PC-9 (cell line): ENCODE measurements at regions not wholly inside any gene's neighbourhood (a gene's known extent, or its start where the extent isn't known, plus 50 kb on each side); places are given as distances from the start of the nearest gene placed in this dataset.
"Not testable (repeated sequence)": the region's sequence is repeated elsewhere in the genome, so short reads cannot be mapped to it uniquely, and the experiment has no call there.

Experiments used
- CTCF ChIP-seq: fragments of 200-600 bp; sonication (generic); conservative IDR thresholded peaks from 2 replicates; pipeline ENCODE4 v1.6.1; 2017; ENCODE audit warnings: mixed run types, antibody characterized with exemption, mild to moderate bottlenecking, moderate library complexity
- EZH2 ChIP-seq: fragments of 200-600 bp; sonication (generic); IDR thresholded peaks from 2 replicates; pipeline ENCODE4 v1.8.0; 2017; ENCODE audit warnings: antibody characterized with exemption, low read depth

GRCh38 chr21:8255094-8255493 lies 2266.3 kb upstream of the TPTE start:
- not testable (repeated sequence) for TF ChIP-seq CTCF, EZH2
